HCT116 (cell line): ENCODE measurements at regions not wholly inside any gene's neighbourhood (a gene's known extent, or its start where the extent isn't known, plus 50 kb on each side); places are given as distances from the start of the nearest gene placed in this dataset.

Experiments
- ATAC-seq: fragments of 200-7000 bp; cut with Tn5 transposase; 2 replicates; pipeline ENCODE4 v1.9.1; 2020; ENCODE audit warnings: mild to moderate bottlenecking, moderate library complexity
- BruUV-seq: library from RNA; stranded (reverse); fragments of 400-500 nt; replicated peaks from 2 replicates; lab custom pipeline; 2021; lab: Mats Ljungman, UMichigan
- CTCF ChIA-PET: fragments of 300-600 bp; sonication (Branson Sonifier 250); formaldehyde crosslinking; loops from one replicate; lab custom pipeline; 2021; ENCODE audit warnings: antibody characterized with exemption; lab: Charles Lee
- POLR2A ChIA-PET: fragments of 300-600, 350-600 bp; sonication (Branson Sonifier 250); formaldehyde crosslinking; loops from one replicate; lab custom pipeline; 2021; ENCODE audit warnings: antibody characterized with exemption; lab: Charles Lee
- RAD21 ChIA-PET, 2 experiments: fragments of 300-600 bp; sonication (Branson Sonifier 250); formaldehyde crosslinking; loops; one replicate each; lab custom pipeline; 2023; ENCODE audit warnings: low total read pairs in 2 of 2; ENCODE audit not compliant: uncharacterized antibody in 2 of 2, unreplicated experiment in 2 of 2, low non-redundant PET in 1 of 2; lab: Charles Lee
- DNase-seq: peaks from one replicate; pipeline ENCODE4 v3.0.0-alpha.2; 2010; ENCODE audit warnings: low read depth, low spot score
- H2AFZ ChIP-seq: fragments of 200-600 bp; shearing (Covaris generic), sonication (generic); 2 replicates; pipeline ENCODE4 v1.6.1; 2017; ENCODE audit warnings: low read depth, mixed run types, mixed read lengths, antibody characterized with exemption, low read length; ENCODE audit not compliant: poor library complexity, severe bottlenecking
- H3K27ac ChIP-seq: 2 replicates; pipeline ENCODE4 v1.5.1; 2012; ENCODE audit warnings: low read depth, low read length
- H3K27me3 ChIP-seq: fragments of 200-600 bp; sonication (generic); 2 replicates; pipeline ENCODE4 v1.6.1; 2016; ENCODE audit warnings: mixed run types, low read length, mixed read lengths; ENCODE audit not compliant: insufficient read depth
- H3K36me3 ChIP-seq, 2 experiments: fragments of 200-500 bp in 1 of 2; fragments of 200-600 bp in 1 of 2; sonication (Bioruptor generic) in 1 of 2; sonication (generic) in 1 of 2; 2 replicates each; pipeline versions ENCODE4 v1.5.1 to v1.6.1; 2014 to 2016; ENCODE audit warnings: low read length in 2 of 2, inconsistent platforms in 1 of 2, mixed read lengths in 1 of 2, mixed run types in 1 of 2; ENCODE audit not compliant: insufficient read depth in 2 of 2, control insufficient read depth in 1 of 2
- H3K4me1 ChIP-seq, 2 experiments: fragments of 200-600 bp in 1 of 2; sonication (generic) in 1 of 2; 2 replicates each; pipeline versions ENCODE4 v1.5.1 to v1.6.1; 2012 to 2017; ENCODE audit warnings: low read length in 2 of 2, inconsistent platforms in 1 of 2, mild to moderate bottlenecking in 1 of 2, mixed read lengths in 1 of 2, mixed run types in 1 of 2, moderate library complexity in 1 of 2; ENCODE audit not compliant: insufficient read depth in 2 of 2, control insufficient read depth in 1 of 2
- H3K4me2 ChIP-seq: fragments of 200-600 bp; sonication (generic); 2 replicates; pipeline ENCODE4 v1.6.1; 2017; ENCODE audit warnings: mixed run types, low read length, mixed read lengths
- H3K4me3 ChIP-seq, 2 experiments: fragments of 200-600 bp in 1 of 2; sonication (generic) in 1 of 2; replicated peaks in 1 of 2; 2 replicates each; pipeline ENCODE4 v1.5.1; 2011 to 2016; ENCODE audit warnings: low read length in 2 of 2, control low read depth in 1 of 2, low read depth in 1 of 2, mild to moderate bottlenecking in 1 of 2, mixed read lengths in 1 of 2, mixed run types in 1 of 2
- H3K79me2 ChIP-seq: fragments of 200-600 bp; sonication (generic); 2 replicates; pipeline ENCODE4 v1.6.1; 2017; ENCODE audit warnings: mild to moderate bottlenecking, mixed run types, low read length, moderate library complexity, mixed read lengths; ENCODE audit not compliant: insufficient read depth
- H3K9ac ChIP-seq: fragments of 200-600 bp; sonication (generic); 2 replicates; pipeline ENCODE4 v1.6.1; 2016; ENCODE audit warnings: low read length, mixed read lengths
- H3K9me2 ChIP-seq: fragments of 200-600 bp; sonication (generic), shearing (Covaris generic); 2 replicates; pipeline ENCODE4 v1.6.1; 2017; ENCODE audit warnings: mixed run types, mild to moderate bottlenecking, moderate library complexity; ENCODE audit not compliant: insufficient read depth
- H3K9me3 ChIP-seq, 2 experiments: fragments of 200-500 bp in 1 of 2; fragments of 200-600 bp in 1 of 2; sonication (Bioruptor generic) in 1 of 2; sonication (generic) in 1 of 2; 2 replicates each; pipeline ENCODE4 v1.6.1; 2014 to 2017; ENCODE audit warnings: low read length in 2 of 2, mixed read lengths in 2 of 2, inconsistent platforms in 1 of 2, low read depth in 1 of 2, mild to moderate bottlenecking in 1 of 2, mixed run types in 1 of 2, moderate library complexity in 1 of 2; ENCODE audit not compliant: control insufficient read depth in 1 of 2, insufficient read depth in 1 of 2
- H4K20me1 ChIP-seq: fragments of 200-600 bp; sonication (generic), shearing (Covaris generic); 2 replicates; pipeline ENCODE4 v1.6.1; 2017; ENCODE audit warnings: mixed run types, mild to moderate bottlenecking, moderate library complexity; ENCODE audit not compliant: insufficient read depth
- CBX3 ChIP-seq: IDR thresholded peaks from 2 replicates; pipeline ENCODE4 v1.6.1; 2012; ENCODE audit warnings: low read depth
- EZH2 ChIP-seq: fragments of 200-600 bp; sonication (generic); IDR thresholded peaks from 2 replicates; pipeline ENCODE4 v1.6.1; 2017; ENCODE audit warnings: antibody characterized with exemption, mixed run types
- FOSL1 ChIP-seq: IDR thresholded peaks from 2 replicates; pipeline ENCODE4 v1.6.1; 2012; ENCODE audit warnings: low read depth
- MAX ChIP-seq: IDR thresholded peaks from 2 replicates; pipeline ENCODE4 v1.6.1; 2012
- RAD21 ChIP-seq: IDR thresholded peaks from 2 replicates; pipeline ENCODE4 v1.6.1; 2012; ENCODE audit warnings: low read depth, mild to moderate bottlenecking
- SP1 ChIP-seq: IDR thresholded peaks from 2 replicates; pipeline ENCODE4 v1.6.1; 2012; ENCODE audit warnings: low read depth
- SRF ChIP-seq: IDR thresholded peaks from 2 replicates; pipeline ENCODE4 v1.6.1; 2012; ENCODE audit warnings: low read depth
- TCF7L2 ChIP-seq: IDR thresholded peaks from 2 replicates; pipeline ENCODE4 v1.7.0; 2011; ENCODE audit warnings: borderline replicate concordance, inconsistent platforms; ENCODE audit not compliant: insufficient read depth, insufficient read length; ENCODE audit errors: extremely low read depth
- ZFX ChIP-seq: fragments of 450-650 bp; IDR thresholded peaks from 2 replicates; pipeline ENCODE4 v1.6.1; 2017
- intact Hi-C: fragments of 100-400 bp; cut with micrococcal nuclease; formaldehyde crosslinking; loops from 2 replicates; pipeline ENCODE4 v1.10.0; 2022

GRCh38 chr9:7516376-7516775, 283.2 kb downstream of the DMAC1 start:
- no peaks in the 10 kb centered on the region for H4K20me1 ChIP-seq
- H3K27ac ChIP-seq = no peak overlapping the region
- H2AFZ ChIP-seq = no peak overlapping the region
- no peaks in the 10 kb centered on the region for H3K36me3 ChIP-seq
- H3K27me3 ChIP-seq = no peaks in the 10 kb centered on the region; the same call in 1 of the 2 replicates
- ATAC-seq = no peak
- H3K9me3 ChIP-seq = no peaks in the 10 kb centered on the region
- H3K9me2 ChIP-seq = no peaks in the 10 kb centered on the region
- no peak for DNase-seq
- BruUV-seq = no TSS peak
- ChIA-PET POLR2A (no interaction called here), CTCF (no interaction called here), RAD21 (no interaction called here)
- H3K4me1 ChIP-seq = no peaks in the 10 kb centered on the region
- no peak overlapping the region for H3K9ac ChIP-seq
- intact Hi-C loops = no loop called here
- TF ChIP-seq SP1 (no peak), SRF (no peak), EZH2 (no peak), ZFX (no peak), FOSL1 (no peak)
- H3K79me2 ChIP-seq = no peaks in the 10 kb centered on the region
- no peak overlapping the region for H3K4me3 ChIP-seq
- H3K4me2 ChIP-seq = no peak overlapping the region

- H3K9me3 ChIP-seq = no peaks in the 10 kb centered on the region
- no peak for DNase-seq
- H3K9me2 ChIP-seq = no peaks in the 10 kb centered on the region
- no peak for ATAC-seq
- H3K27ac ChIP-seq = no peak overlapping the region
- ChIA-PET CTCF (no interaction called here), RAD21 (no interaction called here), POLR2A (no interaction called here)
- H4K20me1 ChIP-seq = no peaks in the 10 kb centered on the region
- no peaks in the 10 kb centered on the region for H3K36me3 ChIP-seq
- TF ChIP-seq TCF7L2 (no peak), CBX3 (no peak), RAD21 (no peak), MAX (no peak)
- no peak overlapping the region for H2AFZ ChIP-seq
- no peak overlapping the region for H3K4me3 ChIP-seq
- no peak overlapping the region for H3K9ac ChIP-seq
- H3K4me1 ChIP-seq = no peaks in the 10 kb centered on the region
- H3K79me2 ChIP-seq = no peaks in the 10 kb centered on the region
- intact Hi-C loops = no loop called here
- no TSS peak for BruUV-seq
- H3K4me2 ChIP-seq = no peak overlapping the region
- no peaks in the 10 kb centered on the region for H3K27me3 ChIP-seq
These were observed 289.4 kb downstream of the DMAC1 start for GRCh38 chr9:7510199-7510598.
